ENCODE measurements at regions not wholly inside any gene's neighbourhood (a gene's known extent, or its start where the extent isn't known, plus 50 kb on each side); places are given as distances from the start of the nearest gene placed in this dataset.
A peak's percentile ranks its signal among the peaks of the same experiment; 100 is the strongest.

DNA sequence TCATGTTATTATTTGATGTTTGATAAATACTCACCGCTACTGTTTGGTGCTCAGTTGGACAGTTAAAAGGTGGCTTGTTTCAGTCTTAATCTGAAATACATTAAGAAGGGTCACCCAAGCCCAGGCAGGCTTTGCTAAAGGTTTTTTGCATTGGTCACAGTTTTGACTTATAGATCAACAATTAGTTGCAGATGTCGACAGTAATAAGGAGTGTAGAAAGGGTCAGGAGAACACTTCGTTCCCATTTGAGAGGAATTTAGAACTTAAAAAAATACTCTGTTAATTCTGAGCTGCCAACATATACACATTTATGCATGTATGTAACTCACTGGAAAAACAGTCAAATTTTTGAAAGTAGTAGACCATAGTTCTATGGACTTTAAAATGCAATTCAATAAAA is 130.3 kb downstream of the TMEM30B start:
- H3K36me3 Mint-ChIP-seq: no peaks in the 10 kb centered on the region
- no peaks in the 10 kb centered on the region for H3K9me3 Mint-ChIP-seq
- H3K27me3 Mint-ChIP-seq (ENCODE audit: low read depth): no peaks in the 10 kb centered on the region
- no peak overlapping the region for H3K27ac Mint-ChIP-seq
- TF ChIP-seq CTCF (IDR thresholded peaks at IDR 0.05; ENCODE audit: unreplicated experiment): no peak
- no peak for DNase-seq (ENCODE audit: low spot score in 2 of 2, unreplicated experiment in 2 of 2)
- H3K4me3 Mint-ChIP-seq: no peak overlapping the region
- H3K4me1 Mint-ChIP-seq: peaks cover 57% of the 10 kb centered on the region

- Mint-ChIP-seq H3K36me3 (peaks cover 3% of the 10 kb centered on the region), H3K27me3 (ENCODE audit: low read depth) (no peaks in the 10 kb centered on the region), H3K9me3 (peaks cover 5% of the 10 kb centered on the region), H3K4me3 (no peak overlapping the region), H3K27ac (peak overlapping the region; percentile 36), H3K4me1 (peaks cover 65% of the 10 kb centered on the region)
- DNase-seq (ENCODE audit: low spot score in 2 of 2, unreplicated experiment in 2 of 2): no peak
- no peak for TF ChIP-seq CTCF (IDR thresholded peaks at IDR 0.05; ENCODE audit: unreplicated experiment)
Observed at GRCh38 chr14:61149896-61150295, 131.2 kb downstream of the TMEM30B start.

GRCh38 chr14:61148742-61149350 is 132.3 kb downstream of the TMEM30B start:
- no peak for TF ChIP-seq CTCF (IDR thresholded peaks at IDR 0.05; ENCODE audit: unreplicated experiment)
- Mint-ChIP-seq H3K36me3 (peaks cover 11% of the 10 kb centered on the region), H3K4me3 (no peak overlapping the region), H3K9me3 (peaks cover 14% of the 10 kb centered on the region), H3K4me1 (peaks cover 55% of the 10 kb centered on the region), H3K27ac (no peak overlapping the region), H3K27me3 (ENCODE audit: low read depth) (no peaks in the 10 kb centered on the region)
- no peak for DNase-seq (ENCODE audit: low spot score in 2 of 2, unreplicated experiment in 2 of 2)

DNA sequence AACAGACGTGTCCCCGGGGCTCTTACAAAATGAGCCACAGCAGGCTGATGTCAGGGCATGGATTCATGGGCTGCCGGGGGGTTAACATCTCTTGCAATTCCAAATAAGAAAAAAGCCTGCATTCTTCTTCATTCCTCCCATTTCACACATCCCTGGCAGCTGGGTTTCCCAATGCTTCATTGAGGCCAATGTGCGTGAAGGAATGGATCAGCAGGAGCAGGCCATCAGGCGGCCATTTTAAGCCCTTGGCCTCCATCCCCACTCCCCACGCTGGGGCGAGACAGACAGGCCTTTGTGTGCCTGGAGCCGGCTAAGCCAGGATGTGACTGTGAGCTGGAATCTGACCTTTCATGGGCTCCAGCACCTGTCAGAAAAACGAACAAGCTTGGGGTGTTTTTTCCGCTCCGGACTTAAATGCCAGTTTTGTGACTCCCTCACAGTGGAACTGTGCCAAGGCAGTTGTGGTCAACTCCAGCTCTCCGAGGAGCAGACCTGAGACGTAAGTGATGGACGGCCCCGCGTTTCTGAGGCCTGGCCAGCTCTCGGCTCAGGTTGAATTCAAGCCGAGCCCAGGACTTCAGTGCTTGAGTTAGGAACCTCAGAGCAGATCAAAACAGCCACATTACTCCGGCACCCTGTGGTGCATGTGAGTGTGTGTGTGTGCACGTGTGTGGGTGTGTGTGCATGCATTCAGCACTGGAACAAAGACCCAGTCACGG is 133.1 kb downstream of the TMEM30B start:
- no peak overlapping the region for H3K4me3 Mint-ChIP-seq
- no peak for TF ChIP-seq CTCF (IDR thresholded peaks at IDR 0.05; ENCODE audit: unreplicated experiment)

DNA sequence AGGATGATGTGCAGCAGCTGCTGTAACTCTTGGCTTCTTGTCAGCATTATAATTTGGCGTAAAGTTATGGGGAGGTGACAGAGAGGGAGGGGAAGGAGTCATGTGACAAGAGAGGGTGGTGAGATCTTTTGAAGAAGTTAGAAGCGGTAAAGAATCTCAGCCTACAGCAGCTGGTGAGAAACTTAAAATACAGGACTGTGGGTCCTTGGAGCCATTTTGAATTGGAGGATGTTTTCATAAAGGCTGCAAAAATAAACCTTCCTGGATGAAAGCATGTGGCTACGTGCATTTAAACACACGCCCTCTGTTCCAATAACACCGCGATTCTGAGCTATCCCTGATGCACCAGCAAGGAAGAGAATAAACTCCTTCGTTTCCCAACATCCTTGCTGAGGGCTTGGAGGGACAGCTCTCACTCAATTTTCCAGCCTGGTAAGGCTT is 133.7 kb downstream of the TMEM30B start:
- Mint-ChIP-seq H3K9me3 (peaks cover 23% of the 10 kb centered on the region), H3K4me1 (peaks cover 41% of the 10 kb centered on the region), H3K27me3 (ENCODE audit: low read depth) (no peaks in the 10 kb centered on the region), H3K27ac (peak overlapping the region; percentile 69), H3K36me3 (peaks cover 16% of the 10 kb centered on the region), H3K4me3 (no peak overlapping the region)
- no peak for TF ChIP-seq CTCF (IDR thresholded peaks at IDR 0.05; ENCODE audit: unreplicated experiment)
- no peak for DNase-seq (ENCODE audit: low spot score in 2 of 2, unreplicated experiment in 2 of 2)

More for the DNA sequence above, 133.1 kb downstream of the TMEM30B start:
- Mint-ChIP-seq H3K27ac (peak overlapping the region; percentile 69), H3K4me1 (peaks cover 46% of the 10 kb centered on the region), H3K27me3 (ENCODE audit: low read depth) (no peaks in the 10 kb centered on the region), H3K9me3 (peaks cover 21% of the 10 kb centered on the region), H3K36me3 (peaks cover 16% of the 10 kb centered on the region)
- no peak for DNase-seq (ENCODE audit: low spot score in 2 of 2, unreplicated experiment in 2 of 2)
